Ovary (tissue), 3 donors: ENCODE measurements at regions not wholly inside any gene's neighbourhood (a gene's known extent, or its start where the extent isn't known, plus 50 kb on each side); places are given as distances from the start of the nearest gene placed in this dataset.

Source experiments
- CTCF ChIP-seq, 3 donors: fragments of 450-650 bp in 2 of 3; fragments of 200-600 bp in 1 of 3; IDR thresholded peaks; one replicate each; pipeline versions ENCODE4 v1.5.1 to v1.8.0; 2016 to 2022; ENCODE audit warnings: antibody characterized with exemption in 3 of 3, mild to moderate bottlenecking in 1 of 3
- EP300 ChIP-seq: sonication (generic); formaldehyde crosslinking; IDR thresholded peaks from one replicate; pipeline ENCODE4 v1.6.1; 2017; ENCODE audit warnings: antibody characterized with exemption
- POLR2A ChIP-seq: fragments of 450-650 bp; IDR thresholded peaks from one replicate; pipeline ENCODE4 v1.6.1; 2017; ENCODE audit warnings: antibody characterized with exemption, mild to moderate bottlenecking, moderate library complexity
- donor health status: DM: no; HTN: no; CAD: no.

DNA sequence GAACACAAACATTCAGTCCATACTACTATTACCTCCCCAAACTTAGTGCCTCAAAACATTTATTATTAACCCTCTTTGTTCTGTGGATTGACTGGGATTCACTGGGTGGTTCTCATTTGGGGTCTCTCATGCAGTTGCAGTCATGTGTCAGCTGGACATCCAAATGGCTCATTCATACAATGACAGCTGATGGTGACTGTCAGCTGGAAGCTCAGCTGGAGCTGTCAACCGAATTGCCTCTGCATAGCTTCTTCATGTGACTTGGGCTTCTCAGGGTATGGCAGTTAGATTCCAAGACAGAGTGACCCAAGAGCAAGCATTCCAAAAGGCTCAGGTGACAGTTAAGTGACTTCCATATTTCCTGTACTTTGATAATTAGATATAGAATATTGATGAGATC lies 85.2 kb downstream of the CCDC34 start:
- TF ChIP-seq CTCF (IDR thresholded peaks at IDR 0.05) (no peak), EP300 (no peak), POLR2A (no peak)
